ENCODE measurements at regions not wholly inside any gene's neighbourhood (a gene's known extent, or its start where the extent isn't known, plus 50 kb on each side); places are given as distances from the start of the nearest gene placed in this dataset.

GRCh38 chr9:115223471-115223870 lies 105.5 kb upstream of the TNC start:
- H3K4me3 ChIP-seq (ENCODE audit: severe bottlenecking), result no peak overlapping the region
- H3K27ac ChIP-seq (ENCODE audit: poor library complexity, severe bottlenecking), result no peak overlapping the region
- H3K36me3 ChIP-seq (ENCODE audit: low read depth), result no peaks in the 10 kb centered on the region
- no peak for ATAC-seq (ENCODE audit: low read depth)
- no peak for TF ChIP-seq CTCF (IDR thresholded peaks at IDR 0.05; ENCODE audit: poor library complexity, severe bottlenecking)
- H3K27me3 ChIP-seq (ENCODE audit: insufficient read depth, poor library complexity, severe bottlenecking), result no peaks in the 10 kb centered on the region
- DNase-seq (ENCODE audit: low spot score), result no peak
- peaks cover 5% of the 10 kb centered on the region for H3K4me1 ChIP-seq (ENCODE audit: insufficient read depth, poor library complexity, severe bottlenecking)
- peaks cover 1% of the 10 kb centered on the region for H3K9me3 ChIP-seq (ENCODE audit: severe bottlenecking)

GRCh38 chr9:115225459-115226116 lies 107.6 kb upstream of the TNC start:
- no peak overlapping the region for H3K27ac ChIP-seq (ENCODE audit: poor library complexity, severe bottlenecking)
- H3K9me3 ChIP-seq (ENCODE audit: severe bottlenecking), result peaks cover 2% of the 10 kb centered on the region
- H3K4me1 ChIP-seq (ENCODE audit: insufficient read depth, poor library complexity, severe bottlenecking), result no peaks in the 10 kb centered on the region
- no peak for TF ChIP-seq CTCF (IDR thresholded peaks at IDR 0.05; ENCODE audit: poor library complexity, severe bottlenecking)
- no peaks in the 10 kb centered on the region for H3K36me3 ChIP-seq (ENCODE audit: low read depth)
- no peak overlapping the region for H3K4me3 ChIP-seq (ENCODE audit: severe bottlenecking)
- ATAC-seq (ENCODE audit: low read depth) (no peak), DNase-seq (ENCODE audit: low spot score) (no peak)
- H3K27me3 ChIP-seq (ENCODE audit: insufficient read depth, poor library complexity, severe bottlenecking), result no peaks in the 10 kb centered on the region

GRCh38 chr9:115226152-115226551 lies 108.2 kb upstream of the TNC start:
- Histone ChIP-seq H3K36me3 (ENCODE audit: low read depth) (no peaks in the 10 kb centered on the region), H3K27ac (ENCODE audit: poor library complexity, severe bottlenecking) (no peak overlapping the region), H3K9me3 (ENCODE audit: severe bottlenecking) (peaks cover 2% of the 10 kb centered on the region), H3K27me3 (ENCODE audit: insufficient read depth, poor library complexity, severe bottlenecking) (no peaks in the 10 kb centered on the region), H3K4me3 (ENCODE audit: severe bottlenecking) (no peak overlapping the region), H3K4me1 (ENCODE audit: insufficient read depth, poor library complexity, severe bottlenecking) (no peaks in the 10 kb centered on the region)
- no peak for DNase-seq (ENCODE audit: low spot score)
- no peak for TF ChIP-seq CTCF (IDR thresholded peaks at IDR 0.05; ENCODE audit: poor library complexity, severe bottlenecking)
- ATAC-seq (ENCODE audit: low read depth), result no peak

DNA sequence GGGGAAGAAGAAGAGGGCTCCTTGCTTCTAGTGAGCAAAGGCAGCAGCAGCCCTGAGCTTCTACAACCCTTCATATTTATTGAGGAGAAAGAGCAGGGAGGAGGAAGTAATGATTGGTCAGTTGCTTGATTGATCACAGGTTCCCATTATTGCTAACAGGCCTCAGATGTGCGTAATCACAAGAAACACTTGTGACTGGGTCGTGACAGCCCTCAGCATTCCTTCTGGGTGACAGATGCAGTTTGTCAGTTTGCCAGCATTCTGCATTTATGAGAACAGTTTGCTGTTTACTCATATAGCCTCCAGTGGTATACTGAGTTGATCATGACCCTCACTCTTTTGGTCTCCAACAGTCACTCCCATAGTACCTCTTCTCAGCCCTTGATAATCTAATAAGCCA lies 111.5 kb upstream of the TNC start:
- TF ChIP-seq CTCF (IDR thresholded peaks at IDR 0.05; ENCODE audit: poor library complexity, severe bottlenecking), result no peak
- no peaks in the 10 kb centered on the region for H3K36me3 ChIP-seq (ENCODE audit: low read depth)
- H3K27me3 ChIP-seq (ENCODE audit: insufficient read depth, poor library complexity, severe bottlenecking), result no peaks in the 10 kb centered on the region
- no peak overlapping the region for H3K27ac ChIP-seq (ENCODE audit: poor library complexity, severe bottlenecking)
- peaks cover 12% of the 10 kb centered on the region for H3K4me1 ChIP-seq (ENCODE audit: insufficient read depth, poor library complexity, severe bottlenecking)
- peaks cover 2% of the 10 kb centered on the region for H3K9me3 ChIP-seq (ENCODE audit: severe bottlenecking)
- no peak; the same call in 2 of the 3 replicates for ATAC-seq (ENCODE audit: low read depth)
- no peak for DNase-seq (ENCODE audit: low spot score)
- no peak overlapping the region for H3K4me3 ChIP-seq (ENCODE audit: severe bottlenecking)

- H3K36me3 ChIP-seq (ENCODE audit: low read depth), result no peaks in the 10 kb centered on the region
- peaks cover 2% of the 10 kb centered on the region for H3K9me3 ChIP-seq (ENCODE audit: severe bottlenecking)
- no peaks in the 10 kb centered on the region for H3K27me3 ChIP-seq (ENCODE audit: insufficient read depth, poor library complexity, severe bottlenecking)
- ATAC-seq (ENCODE audit: low read depth) (no peak), DNase-seq (ENCODE audit: low spot score) (no peak)
- H3K4me1 ChIP-seq (ENCODE audit: insufficient read depth, poor library complexity, severe bottlenecking), result peaks cover 16% of the 10 kb centered on the region
- H3K4me3 ChIP-seq (ENCODE audit: severe bottlenecking), result no peak overlapping the region
- H3K27ac ChIP-seq (ENCODE audit: poor library complexity, severe bottlenecking), result no peak overlapping the region
- TF ChIP-seq CTCF (IDR thresholded peaks at IDR 0.05; ENCODE audit: poor library complexity, severe bottlenecking), result no peak
Measured at GRCh38 chr9:115230924-115231515, 113.1 kb upstream of the TNC start.
